ENCODE measurements at regions not wholly inside any gene's neighbourhood (a gene's known extent, or its start where the extent isn't known, plus 50 kb on each side); places are given as distances from the start of the nearest gene placed in this dataset.

- TF ChIP-seq, protein P1, sequence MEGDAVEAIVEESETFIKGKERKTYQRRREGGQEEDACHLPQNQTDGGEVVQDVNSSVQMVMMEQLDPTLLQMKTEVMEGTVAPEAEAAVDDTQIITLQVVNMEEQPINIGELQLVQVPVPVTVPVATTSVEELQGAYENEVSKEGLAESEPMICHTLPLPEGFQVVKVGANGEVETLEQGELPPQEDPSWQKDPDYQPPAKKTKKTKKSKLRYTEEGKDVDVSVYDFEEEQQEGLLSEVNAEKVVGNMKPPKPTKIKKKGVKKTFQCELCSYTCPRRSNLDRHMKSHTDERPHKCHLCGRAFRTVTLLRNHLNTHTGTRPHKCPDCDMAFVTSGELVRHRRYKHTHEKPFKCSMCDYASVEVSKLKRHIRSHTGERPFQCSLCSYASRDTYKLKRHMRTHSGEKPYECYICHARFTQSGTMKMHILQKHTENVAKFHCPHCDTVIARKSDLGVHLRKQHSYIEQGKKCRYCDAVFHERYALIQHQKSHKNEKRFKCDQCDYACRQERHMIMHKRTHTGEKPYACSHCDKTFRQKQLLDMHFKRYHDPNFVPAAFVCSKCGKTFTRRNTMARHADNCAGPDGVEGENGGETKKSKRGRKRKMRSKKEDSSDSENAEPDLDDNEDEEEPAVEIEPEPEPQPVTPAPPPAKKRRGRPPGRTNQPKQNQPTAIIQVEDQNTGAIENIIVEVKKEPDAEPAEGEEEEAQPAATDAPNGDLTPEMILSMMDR (conservative IDR thresholded peaks at IDR 0.05; ENCODE audit: low read length) = no peak
- no peak for TF ChIP-seq EZH2phosphoT487 (IDR thresholded peaks at IDR 0.05; ENCODE audit: borderline replicate concordance)
Observed at GRCh38 chr2:220747736-220748135, 824.4 kb downstream of the EPHA4 start.

Data from Loucy (cell line).